Heart left ventricle (tissue), 16 donors: ENCODE measurements at regions not wholly inside any gene's neighbourhood (a gene's known extent, or its start where the extent isn't known, plus 50 kb on each side); places are given as distances from the start of the nearest gene placed in this dataset.
A peak's percentile ranks its signal among the peaks of the same experiment; 100 is the strongest.

Experiments used
- ATAC-seq, 4 donors: fragments of 200-7000 bp; cut with Tn5 transposase; one replicate each; pipeline ENCODE4 v1.9.1; 2020 to 2022; ENCODE audit warnings: moderate library complexity in 4 of 4, mild to moderate bottlenecking in 3 of 4, moderate number of reproducible peaks in 1 of 4
- DNase-seq, 5 donors: peaks; one replicate each; pipeline ENCODE4 v3.0.0-alpha.2; 2020
- H3K27ac ChIP-seq, 12 donors: fragments of 200-600 bp; sonication (generic) in 4 of 12; one replicate each; pipeline versions ENCODE4 v1.5.0 to v1.8.0; 2016 to 2022; ENCODE audit warnings: mild to moderate bottlenecking in 2 of 12
- H3K27me3 ChIP-seq, 9 donors: fragments of 200-600 bp; sonication (generic) in 2 of 9; one replicate each; pipeline versions ENCODE4 v1.5.1 to v1.8.0; 2016 to 2022; ENCODE audit warnings: mild to moderate bottlenecking in 3 of 9
- H3K36me3 ChIP-seq, 9 donors: fragments of 200-600 bp; sonication (generic) in 2 of 9; one replicate each; pipeline versions ENCODE4 v1.5.0 to v1.8.0; 2018 to 2022; ENCODE audit warnings: mild to moderate bottlenecking in 2 of 9
- H3K4me1 ChIP-seq, 12 donors: fragments of 200-600 bp; sonication (generic) in 4 of 12; one replicate each; pipeline versions ENCODE4 v1.5.0 to v1.8.0; 2016 to 2022; ENCODE audit warnings: mild to moderate bottlenecking in 3 of 12
- H3K4me3 ChIP-seq, 12 donors: fragments of 200-600 bp; sonication (generic) in 4 of 12; one replicate each; pipeline versions ENCODE4 v1.5.0 to v1.8.0; 2017 to 2022; ENCODE audit warnings: mild to moderate bottlenecking in 9 of 12, moderate library complexity in 4 of 12
- H3K9me3 ChIP-seq, 12 donors: fragments of 200-600 bp; sonication (generic) in 4 of 12; one replicate each; pipeline versions ENCODE4 v1.5.0 to v1.8.0; 2016 to 2022; ENCODE audit warnings: mild to moderate bottlenecking in 1 of 12
- POLR2A ChIP-seq, 2 donors: fragments of 450-650 bp; IDR thresholded peaks; one replicate each; pipeline ENCODE4 v1.6.1; 2017; ENCODE audit warnings: antibody characterized with exemption in 2 of 2, mild to moderate bottlenecking in 2 of 2, moderate library complexity in 2 of 2
- WGBS, 4 donors: extraction: QIAGEN DNeasy Blood & Tissue Kit in 2 of 4; methylation state at CpG; one replicate each; pipeline versions ENCODE4 v1.1.5 to v1.1.7; 2013 to 2018; 5-methylcytosine and 5-hydroxymethylcytosine counted together
- intact Hi-C, 10 donors: fragments of 100-400 bp; cut with DNase I; formaldehyde crosslinking; loops; one replicate each; pipeline versions ENCODE4 v1.11.1 to v1.14.2; 2022
- TF ChIP-seq, protein P1 (sequence below), 12 donors: fragments of 200-600 bp; sonication (generic) in 4 of 12; IDR thresholded peaks; one replicate each; pipeline versions ENCODE4 v1.5.0 to v1.8.0; 2018 to 2022; ENCODE audit warnings: antibody characterized with exemption in 12 of 12, mild to moderate bottlenecking in 5 of 12
- donor health status: ischemic (EF 13 %, LVEDD 7.1; RV severe dilation, severe dysfunction).
- donor health status: healthy with polysubstance abuse.
- donor health status: DM: no; HTN: yes; CAD: no.
- donor health status: DM: no; HTN: no; CAD: no.
- donor health status: ischemic (EF 25% LVEDD 6.9; RV normal size, moderate dysfunction).
- donor health status: ischemic (EF 25% LVEDD 5.7; RV mildly dilated, moderate dysfunction).
- donor health status: healthy.
- donor health status: DM: yes; HTN: yes; CAD: no.
- donor health status: ischemic (EF 35%, LVEDD 5.7; RV mildly dilated, moderate dysfunction).
- donor health status: nonischemic (EF 11% LVEDD 7.7; RV severe dilation, severe dysfunction).
- donor health status: DM: yes; HTN: yes; CAD: no.
- donor health status: PGD.
- donor health status: ischemic (EF 29% LVEDD 5.4; RV normal size, mild dysfunction).
- donor health status: nonischemic (EF 23%, LVEDD 6.1; RV moderate dilation, normal function).

DNA sequence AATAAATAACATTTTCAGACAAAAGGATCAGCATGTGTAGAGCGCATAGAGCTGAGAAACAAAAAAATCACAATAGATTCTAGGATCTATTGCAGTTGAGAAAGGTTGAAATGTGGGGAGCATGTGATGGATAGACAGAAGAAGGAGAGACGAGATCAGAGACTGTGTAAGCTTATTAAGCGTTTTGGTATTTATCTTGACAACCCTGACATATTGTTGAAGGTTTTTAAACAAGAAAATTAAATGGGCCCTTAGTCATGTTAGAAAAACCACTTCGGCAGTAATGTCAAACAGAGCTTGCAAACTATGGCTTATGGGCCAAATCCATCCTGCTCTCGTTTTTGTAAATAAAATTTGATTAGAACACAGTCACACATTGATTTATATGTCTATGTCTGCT, 200.5 kb upstream of the KLF4 start:
- no peak for ATAC-seq
- H3K36me3 ChIP-seq: no peaks in the 10 kb centered on the region
- H3K4me3 ChIP-seq: no peak overlapping the region
- H3K27ac ChIP-seq: no peak overlapping the region
- H3K9me3 ChIP-seq: peaks cover 0 to 9% (median 0%) of the 10 kb centered on the region in 12 donors
- DNase-seq: no peak
- TF ChIP-seq POLR2A (IDR thresholded peaks at IDR 0.05): no peak
- peaks cover 0 to 12% (median 0%) of the 10 kb centered on the region in 12 donors for H3K4me1 ChIP-seq
- H3K27me3 ChIP-seq: no peaks in the 10 kb centered on the region
- 72 to 77% (median 73%) methylated on average over 5 of the region's 5 CpGs for WGBS, 4 donors
- intact Hi-C loops: loop anchor here in 1 of 10 donors (10.0 kb wide), 1 partner anchor 55 kb away; no protein-coding TSS in a partner anchor

DNA sequence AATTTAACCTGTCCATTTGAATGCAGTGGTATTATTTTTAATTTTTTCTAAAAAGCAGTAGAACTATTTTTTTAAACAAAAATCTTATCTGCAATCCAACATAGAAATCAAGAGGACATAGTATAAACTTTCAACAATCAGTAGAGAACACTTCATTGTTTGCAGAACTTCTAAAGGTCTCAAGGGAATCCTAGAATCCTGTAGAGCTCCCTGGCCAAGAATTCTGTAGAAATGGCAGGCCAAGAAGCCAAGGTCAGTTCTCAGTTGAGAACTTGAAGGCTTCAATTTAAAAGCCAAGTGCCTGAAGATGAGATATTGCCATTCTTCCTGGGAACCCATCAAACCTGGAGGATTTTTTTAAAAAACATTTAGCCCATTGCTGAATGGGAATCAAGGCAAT, 199.2 kb upstream of the KLF4 start:
- H3K27ac ChIP-seq: peak overlapping the region in 2 of 12 donors; percentile 16 to 49

DNA sequence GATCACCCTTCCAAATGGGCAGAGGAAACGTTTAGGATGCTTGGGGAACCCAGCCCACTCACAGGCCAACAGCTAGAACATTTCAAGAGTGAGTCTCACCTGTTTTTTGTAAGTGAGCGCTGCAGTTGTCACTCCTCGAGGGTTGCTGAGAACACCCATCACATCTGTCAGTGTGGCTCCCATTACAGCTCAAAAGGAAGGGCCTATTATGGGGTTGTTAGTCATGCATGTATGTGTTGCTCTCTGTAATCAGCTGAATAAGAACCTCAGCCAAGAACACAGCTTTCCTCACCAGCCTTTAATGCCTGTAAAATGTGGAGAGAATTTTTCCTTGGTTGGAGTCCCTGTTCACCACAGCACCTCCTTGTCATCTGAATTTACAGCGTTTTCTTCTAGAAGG, 196.3 kb upstream of the KLF4 start:
- Histone ChIP-seq H3K4me1 (peaks cover 0 to 22% (median 6%) of the 10 kb centered on the region in 12 donors), H3K9me3 (peaks cover 0 to 9% (median 0%) of the 10 kb centered on the region in 12 donors), H3K27me3 (no peaks in the 10 kb centered on the region), H3K36me3 (no peaks in the 10 kb centered on the region), H3K4me3 (no peak overlapping the region), H3K27ac (no peak overlapping the region)
- no peak for DNase-seq
- peak; percentile 42 to 88 (median 82) for ATAC-seq
- intact Hi-C loops: loop anchor here in 1 of 10 donors (10.0 kb wide), 1 partner anchor 49 kb away; no protein-coding TSS in a partner anchor
- TF ChIP-seq, protein P1, sequence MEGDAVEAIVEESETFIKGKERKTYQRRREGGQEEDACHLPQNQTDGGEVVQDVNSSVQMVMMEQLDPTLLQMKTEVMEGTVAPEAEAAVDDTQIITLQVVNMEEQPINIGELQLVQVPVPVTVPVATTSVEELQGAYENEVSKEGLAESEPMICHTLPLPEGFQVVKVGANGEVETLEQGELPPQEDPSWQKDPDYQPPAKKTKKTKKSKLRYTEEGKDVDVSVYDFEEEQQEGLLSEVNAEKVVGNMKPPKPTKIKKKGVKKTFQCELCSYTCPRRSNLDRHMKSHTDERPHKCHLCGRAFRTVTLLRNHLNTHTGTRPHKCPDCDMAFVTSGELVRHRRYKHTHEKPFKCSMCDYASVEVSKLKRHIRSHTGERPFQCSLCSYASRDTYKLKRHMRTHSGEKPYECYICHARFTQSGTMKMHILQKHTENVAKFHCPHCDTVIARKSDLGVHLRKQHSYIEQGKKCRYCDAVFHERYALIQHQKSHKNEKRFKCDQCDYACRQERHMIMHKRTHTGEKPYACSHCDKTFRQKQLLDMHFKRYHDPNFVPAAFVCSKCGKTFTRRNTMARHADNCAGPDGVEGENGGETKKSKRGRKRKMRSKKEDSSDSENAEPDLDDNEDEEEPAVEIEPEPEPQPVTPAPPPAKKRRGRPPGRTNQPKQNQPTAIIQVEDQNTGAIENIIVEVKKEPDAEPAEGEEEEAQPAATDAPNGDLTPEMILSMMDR (IDR thresholded peaks at IDR 0.05): no peak
- TF ChIP-seq POLR2A (IDR thresholded peaks at IDR 0.05): no peak
- 57 to 67% (median 63%) methylated on average over 4 of the region's 4 CpGs for WGBS, 4 donors

More for the DNA sequence above, 199.2 kb upstream of the KLF4 start:
- no peak for TF ChIP-seq POLR2A (IDR thresholded peaks at IDR 0.05)
- TF ChIP-seq, protein P1 (IDR thresholded peaks at IDR 0.05): no peak
- H3K27me3 ChIP-seq: no peaks in the 10 kb centered on the region
- H3K36me3 ChIP-seq: no peaks in the 10 kb centered on the region
- no peak for DNase-seq
- no peak overlapping the region for H3K4me3 ChIP-seq
- peak in 2 of 4 donors; percentile 44 to 48 for ATAC-seq
- peaks cover 0 to 14% (median 4%) of the 10 kb centered on the region in 12 donors for H3K4me1 ChIP-seq
- H3K9me3 ChIP-seq: peaks cover 0 to 9% (median 0%) of the 10 kb centered on the region in 12 donors
- intact Hi-C loops: loop anchor here in 1 of 10 donors (10.0 kb wide), 1 partner anchor 46 kb away; no protein-coding TSS in a partner anchor

DNA sequence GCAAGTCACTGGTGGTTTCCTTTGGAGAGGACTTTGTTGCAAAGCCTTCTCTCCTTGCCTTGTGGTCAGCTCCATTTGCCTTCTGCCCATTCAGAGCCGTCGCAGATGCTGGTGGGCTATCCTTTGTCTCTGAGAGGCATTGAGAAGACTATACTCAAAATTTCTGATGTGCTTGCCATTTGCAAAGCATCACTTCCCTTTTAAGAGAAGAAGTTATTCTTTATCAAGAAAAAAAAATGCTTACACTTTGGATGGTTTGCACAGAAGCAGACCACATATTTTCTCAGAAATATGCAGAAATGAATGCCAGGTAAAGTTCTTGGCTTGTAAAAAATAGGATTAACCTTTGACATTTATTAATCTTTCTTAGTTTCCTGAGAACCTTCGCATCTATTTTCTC, 195.8 kb upstream of the KLF4 start:
- Histone ChIP-seq H3K36me3 (no peaks in the 10 kb centered on the region), H3K27ac (peak overlapping the region in 1 of 12 donors; percentile 32), H3K4me3 (no peak overlapping the region), H3K9me3 (peaks cover 0 to 9% (median 0%) of the 10 kb centered on the region in 12 donors), H3K27me3 (no peaks in the 10 kb centered on the region), H3K4me1 (peaks cover 0 to 22% (median 6%) of the 10 kb centered on the region in 12 donors)
- DNase-seq (no peak), ATAC-seq (no peak)
- WGBS, 4 donors: 72 to 96% (median 91%) methylated on average over 3 of the region's 3 CpGs
- TF ChIP-seq POLR2A (IDR thresholded peaks at IDR 0.05): no peak
- TF ChIP-seq, protein P1 (IDR thresholded peaks at IDR 0.05): no peak
- intact Hi-C loops: loop anchor here in 1 of 10 donors (10.0 kb wide), 1 partner anchor 49 kb away; no protein-coding TSS in a partner anchor
